ENCODE measurements at regions not wholly inside any gene's neighbourhood (a gene's known extent, or its start where the extent isn't known, plus 50 kb on each side); places are given as distances from the start of the nearest gene placed in this dataset.

GRCh38 chr16:73157861-73158260 lies 109.9 kb upstream of the ZFHX3 start:
- no peaks in the 10 kb centered on the region for H3K27me3 ChIP-seq (ENCODE audit: control insufficient read depth, extremely low read depth, insufficient read depth, low read length)
- H3K79me2 ChIP-seq (ENCODE audit: control insufficient read depth, insufficient read depth, low read length), result no peaks in the 10 kb centered on the region
- no peak overlapping the region for H3K4me3 ChIP-seq (ENCODE audit: control insufficient read depth in 2 of 3, extremely low read depth in 1 of 3, insufficient read depth in 2 of 3, low read depth in 1 of 3, low read length in 3 of 3)
- H3K9me1 ChIP-seq (ENCODE audit: control insufficient read depth, extremely low read depth, insufficient read depth, low read length), result no peaks in the 10 kb centered on the region
- H4K20me1 ChIP-seq (ENCODE audit: control insufficient read depth, extremely low read depth, insufficient read depth, low read length), result no peaks in the 10 kb centered on the region
- H3K9ac ChIP-seq (ENCODE audit: control insufficient read depth, extremely low read depth, insufficient read depth, low read length), result no peak overlapping the region
- FAIRE-seq (no peak), DNase-seq (ENCODE audit: low read depth, low spot score) (no peak)
- H3K4me2 ChIP-seq (ENCODE audit: control insufficient read depth, extremely low read depth, insufficient read depth, low read depth, low read length), result no peak overlapping the region
- no peaks in the 10 kb centered on the region for H3K4me1 ChIP-seq (ENCODE audit: control insufficient read depth, extremely low read depth, insufficient read depth, low read length)
- H2AFZ ChIP-seq (ENCODE audit: control insufficient read depth, low read length), result no peak overlapping the region
- H3K9me3 ChIP-seq (ENCODE audit: control insufficient read depth, low read depth, low read length), result no peaks in the 10 kb centered on the region
- no peaks in the 10 kb centered on the region for H3K36me3 ChIP-seq (ENCODE audit: control insufficient read depth in 2 of 2, extremely low read depth in 1 of 2, insufficient read depth in 2 of 2, low read length in 2 of 2)
- no peak overlapping the region for H3K27ac ChIP-seq (ENCODE audit: control insufficient read depth, insufficient read depth, low read length)
- dilution Hi-C loops (cut with MboI; ENCODE audit: extremely low pct_ligation_motif_present, low sequenced_read_pairs), result no loop called here
- no peak for TF ChIP-seq CTCF (optimal IDR thresholded peaks at IDR 0.05 in 1 of 3, IDR thresholded peaks at IDR 0.05 in 1 of 3, conservative IDR thresholded peaks at IDR 0.05 in 1 of 3; ENCODE audit: extremely low read depth in 1 of 3, insufficient read depth in 2 of 3, low read length in 3 of 3)
- no peak for TF ChIP-seq EZH2 (IDR thresholded peaks at IDR 0.05; ENCODE audit: low read length)

- DNase-seq (ENCODE audit: low read depth, low spot score) (no peak), FAIRE-seq (no peak)
- no peak overlapping the region for H3K9ac ChIP-seq (ENCODE audit: control insufficient read depth, extremely low read depth, insufficient read depth, low read length)
- TF ChIP-seq EZH2 (IDR thresholded peaks at IDR 0.05; ENCODE audit: low read length), result no peak
- TF ChIP-seq CTCF (optimal IDR thresholded peaks at IDR 0.05 in 1 of 3, IDR thresholded peaks at IDR 0.05 in 1 of 3, conservative IDR thresholded peaks at IDR 0.05 in 1 of 3; ENCODE audit: extremely low read depth in 1 of 3, insufficient read depth in 2 of 3, low read length in 3 of 3), result no peak
- no peaks in the 10 kb centered on the region for H3K9me1 ChIP-seq (ENCODE audit: control insufficient read depth, extremely low read depth, insufficient read depth, low read length)
- H3K27ac ChIP-seq (ENCODE audit: control insufficient read depth, insufficient read depth, low read length), result no peak overlapping the region
- no peak overlapping the region for H3K4me3 ChIP-seq (ENCODE audit: control insufficient read depth in 2 of 3, extremely low read depth in 1 of 3, insufficient read depth in 2 of 3, low read depth in 1 of 3, low read length in 3 of 3)
- no peaks in the 10 kb centered on the region for H3K4me1 ChIP-seq (ENCODE audit: control insufficient read depth, extremely low read depth, insufficient read depth, low read length)
- no peaks in the 10 kb centered on the region for H3K27me3 ChIP-seq (ENCODE audit: control insufficient read depth, extremely low read depth, insufficient read depth, low read length)
- H3K4me2 ChIP-seq (ENCODE audit: control insufficient read depth, extremely low read depth, insufficient read depth, low read depth, low read length), result no peak overlapping the region
- H4K20me1 ChIP-seq (ENCODE audit: control insufficient read depth, extremely low read depth, insufficient read depth, low read length), result no peaks in the 10 kb centered on the region
- H3K9me3 ChIP-seq (ENCODE audit: control insufficient read depth, low read depth, low read length), result no peaks in the 10 kb centered on the region
- H2AFZ ChIP-seq (ENCODE audit: control insufficient read depth, low read length), result no peak overlapping the region
- dilution Hi-C loops (cut with MboI; ENCODE audit: extremely low pct_ligation_motif_present, low sequenced_read_pairs), result no loop called here
- H3K36me3 ChIP-seq (ENCODE audit: control insufficient read depth in 2 of 2, extremely low read depth in 1 of 2, insufficient read depth in 2 of 2, low read length in 2 of 2), result no peaks in the 10 kb centered on the region
- no peaks in the 10 kb centered on the region for H3K79me2 ChIP-seq (ENCODE audit: control insufficient read depth, insufficient read depth, low read length)
These were observed 106.3 kb upstream of the ZFHX3 start for GRCh38 chr16:73154063-73154870.

All from keratinocyte (primary cell).